ENCODE measurements at regions not wholly inside any gene's neighbourhood (a gene's known extent, or its start where the extent isn't known, plus 50 kb on each side); places are given as distances from the start of the nearest gene placed in this dataset.

GRCh38 chr5:114250536-114250935, 111.3 kb upstream of the KCNN2 start:
- TF ChIP-seq CTCF (IDR thresholded peaks at IDR 0.05; ENCODE audit: insufficient read depth, low read length, poor library complexity, severe bottlenecking): no peak
- Histone ChIP-seq H3K4me3 (replicated peaks; ENCODE audit: low read depth, low read length) (no peak overlapping the region), H3K36me3 (ENCODE audit: control insufficient read depth, insufficient read depth, low read length) (no peaks in the 10 kb centered on the region), H3K27me3 (replicated peaks; ENCODE audit: control insufficient read depth, insufficient read depth, low read length) (no peaks in the 10 kb centered on the region)
- no peak for DNase-seq (ENCODE audit: extremely low read depth, insufficient read length)

GRCh38 chr5:114252226-114252625, 109.6 kb upstream of the KCNN2 start:
- Histone ChIP-seq H3K36me3 (ENCODE audit: control insufficient read depth, insufficient read depth, low read length) (no peaks in the 10 kb centered on the region), H3K27me3 (replicated peaks; ENCODE audit: control insufficient read depth, insufficient read depth, low read length) (no peaks in the 10 kb centered on the region), H3K4me3 (replicated peaks; ENCODE audit: low read depth, low read length) (no peak overlapping the region)
- no peak for TF ChIP-seq CTCF (IDR thresholded peaks at IDR 0.05; ENCODE audit: insufficient read depth, low read length, poor library complexity, severe bottlenecking)
- no peak for DNase-seq (ENCODE audit: extremely low read depth, insufficient read length)

GRCh38 chr5:114255260-114255659, 106.6 kb upstream of the KCNN2 start:
- Histone ChIP-seq H3K36me3 (ENCODE audit: control insufficient read depth, insufficient read depth, low read length) (no peaks in the 10 kb centered on the region), H3K27me3 (replicated peaks; ENCODE audit: control insufficient read depth, insufficient read depth, low read length) (no peaks in the 10 kb centered on the region), H3K4me3 (replicated peaks; ENCODE audit: low read depth, low read length) (no peak overlapping the region)
- DNase-seq (ENCODE audit: extremely low read depth, insufficient read length): no peak
- TF ChIP-seq CTCF (IDR thresholded peaks at IDR 0.05; ENCODE audit: insufficient read depth, low read length, poor library complexity, severe bottlenecking): no peak

GRCh38 chr5:114261989-114262388, 99.9 kb upstream of the KCNN2 start:
- no peaks in the 10 kb centered on the region for H3K27me3 ChIP-seq (replicated peaks; ENCODE audit: control insufficient read depth, insufficient read depth, low read length)
- no peak overlapping the region for H3K4me3 ChIP-seq (replicated peaks; ENCODE audit: low read depth, low read length)
- DNase-seq (ENCODE audit: extremely low read depth, insufficient read length): no peak
- no peak for TF ChIP-seq CTCF (IDR thresholded peaks at IDR 0.05; ENCODE audit: insufficient read depth, low read length, poor library complexity, severe bottlenecking)
- H3K36me3 ChIP-seq (ENCODE audit: control insufficient read depth, insufficient read depth, low read length): no peaks in the 10 kb centered on the region

- H3K36me3 ChIP-seq (ENCODE audit: control insufficient read depth, insufficient read depth, low read length): no peaks in the 10 kb centered on the region
- no peak for DNase-seq (ENCODE audit: extremely low read depth, insufficient read length)
- no peak overlapping the region for H3K4me3 ChIP-seq (replicated peaks; ENCODE audit: low read depth, low read length)
- TF ChIP-seq CTCF (IDR thresholded peaks at IDR 0.05; ENCODE audit: insufficient read depth, low read length, poor library complexity, severe bottlenecking): no peak
- H3K27me3 ChIP-seq (replicated peaks; ENCODE audit: control insufficient read depth, insufficient read depth, low read length): no peaks in the 10 kb centered on the region
These were observed 96.3 kb upstream of the KCNN2 start for GRCh38 chr5:114265432-114266060.

GRCh38 chr5:114266374-114266773, 95.5 kb upstream of the KCNN2 start:
- no peak for DNase-seq (ENCODE audit: extremely low read depth, insufficient read length)
- H3K36me3 ChIP-seq (ENCODE audit: control insufficient read depth, insufficient read depth, low read length): no peaks in the 10 kb centered on the region
- TF ChIP-seq CTCF (IDR thresholded peaks at IDR 0.05; ENCODE audit: insufficient read depth, low read length, poor library complexity, severe bottlenecking): no peak
- no peak overlapping the region for H3K4me3 ChIP-seq (replicated peaks; ENCODE audit: low read depth, low read length)
- no peaks in the 10 kb centered on the region for H3K27me3 ChIP-seq (replicated peaks; ENCODE audit: control insufficient read depth, insufficient read depth, low read length)
